HG03432 (cell line): ENCODE measurements at regions not wholly inside any gene's neighbourhood (a gene's known extent, or its start where the extent isn't known, plus 50 kb on each side); places are given as distances from the start of the nearest gene placed in this dataset.

Experiments used
- ATAC-seq: cut with Tn5 transposase; IDR thresholded peaks from one replicate; pipeline ENCODE4 v1.9.1; 2021; ENCODE audit warnings: mild to moderate bottlenecking, moderate library complexity; ENCODE audit not compliant: unreplicated experiment

GRCh38 chr20:9981829-9982228 lies 53.0 kb upstream of the ANKEF1 start:
- ATAC-seq: no peak

- ATAC-seq: peak; percentile 96
Observed at GRCh38 chr20:9978397-9979004, 56.3 kb upstream of the ANKEF1 start.

- no peak for ATAC-seq
Observed at GRCh38 chr20:9977629-9978028, 57.2 kb upstream of the ANKEF1 start.

- ATAC-seq: no peak
Observed at GRCh38 chr20:9974324-9974723, 60.5 kb upstream of the ANKEF1 start.

GRCh38 chr20:9971746-9972145 lies 63.0 kb upstream of the ANKEF1 start:
- ATAC-seq: no peak

GRCh38 chr20:9969626-9970025 lies 65.2 kb upstream of the ANKEF1 start:
- ATAC-seq: no peak

GRCh38 chr20:9968015-9968414 lies 66.8 kb upstream of the ANKEF1 start:
- ATAC-seq: no peak

- ATAC-seq: no peak
Observed at GRCh38 chr20:9966966-9967365, 67.8 kb upstream of the ANKEF1 start.

GRCh38 chr20:9963029-9963428 lies 71.8 kb upstream of the ANKEF1 start:
- ATAC-seq: no peak

- no peak for ATAC-seq
Observed at GRCh38 chr20:9958693-9959092, 76.1 kb upstream of the ANKEF1 start.

- no peak for ATAC-seq
Observed at GRCh38 chr20:9955646-9956045, 79.1 kb upstream of the ANKEF1 start.

GRCh38 chr20:9949563-9949962 lies 85.2 kb upstream of the ANKEF1 start:
- ATAC-seq: no peak

GRCh38 chr20:9945408-9945807 lies 89.4 kb upstream of the ANKEF1 start:
- ATAC-seq: no peak

GRCh38 chr20:9942736-9943135 lies 92.1 kb upstream of the ANKEF1 start:
- ATAC-seq: no peak

GRCh38 chr20:9940329-9940728 lies 94.5 kb upstream of the ANKEF1 start:
- ATAC-seq: no peak

GRCh38 chr20:9939231-9939630 lies 95.6 kb upstream of the ANKEF1 start:
- ATAC-seq: no peak

GRCh38 chr20:9935285-9935684 lies 96.4 kb upstream of the PAK5 start:
- ATAC-seq: no peak

- no peak for ATAC-seq
Observed at GRCh38 chr20:9930142-9930541, 91.3 kb upstream of the PAK5 start.

GRCh38 chr20:9928955-9929354 lies 90.1 kb upstream of the PAK5 start:
- ATAC-seq: no peak

- peak; percentile 91 for ATAC-seq
Observed at GRCh38 chr20:9928281-9928737, 89.4 kb upstream of the PAK5 start.

- no peak for ATAC-seq
Observed at GRCh38 chr20:9927224-9927623, 88.3 kb upstream of the PAK5 start.

- no peak for ATAC-seq
Observed at GRCh38 chr20:9926476-9926875, 87.6 kb upstream of the PAK5 start.

- no peak for ATAC-seq
Observed at GRCh38 chr20:9926007-9926406, 87.1 kb upstream of the PAK5 start.
